ENCODE measurements at regions not wholly inside any gene's neighbourhood (a gene's known extent, or its start where the extent isn't known, plus 50 kb on each side); places are given as distances from the start of the nearest gene placed in this dataset.

DNA sequence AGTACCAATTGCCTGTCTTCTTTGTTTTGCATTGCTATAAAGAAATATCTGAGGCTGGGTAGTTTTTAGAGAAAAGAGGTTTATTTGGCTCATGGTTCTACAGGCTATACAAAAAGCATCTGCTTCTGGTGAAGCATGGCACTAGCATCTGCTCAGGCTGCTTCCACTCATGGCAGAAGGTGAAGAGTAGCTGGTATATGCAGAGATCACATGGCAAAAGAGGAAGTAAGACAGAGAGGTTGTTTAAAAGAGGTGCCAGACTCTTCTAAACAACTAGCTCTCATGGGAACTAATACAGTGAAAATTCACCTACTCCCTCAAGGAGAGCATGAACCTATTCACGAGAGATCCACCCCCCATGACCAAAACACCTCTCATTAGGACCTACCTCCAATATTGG lies 56.7 kb upstream of the GUCA2B start:
- no peak for DNase-seq (ENCODE audit: low read depth)

DNA sequence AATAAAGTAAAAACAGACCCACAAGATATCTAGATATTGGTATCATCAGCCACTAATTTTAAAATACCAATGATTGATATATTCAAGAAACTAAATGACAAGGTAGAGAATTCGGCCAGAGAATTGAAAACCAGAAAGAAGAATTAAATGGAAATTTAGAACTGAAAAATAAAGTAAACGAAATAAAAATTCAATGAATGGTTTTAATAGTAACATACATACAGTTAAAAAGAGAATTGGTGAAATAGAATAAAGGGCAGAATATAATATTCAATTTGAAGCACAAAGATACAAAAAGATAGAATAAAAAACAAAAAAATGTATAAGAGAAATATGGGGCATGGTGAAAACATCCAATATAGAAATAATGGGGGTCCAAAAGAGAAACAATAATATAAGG lies 64.0 kb upstream of the GUCA2B start:
- DNase-seq (ENCODE audit: low read depth) = no peak

GRCh38 chr1:42086146-42086545 lies 67.1 kb upstream of the GUCA2B start:
- no peak for DNase-seq (ENCODE audit: low read depth)

DNA sequence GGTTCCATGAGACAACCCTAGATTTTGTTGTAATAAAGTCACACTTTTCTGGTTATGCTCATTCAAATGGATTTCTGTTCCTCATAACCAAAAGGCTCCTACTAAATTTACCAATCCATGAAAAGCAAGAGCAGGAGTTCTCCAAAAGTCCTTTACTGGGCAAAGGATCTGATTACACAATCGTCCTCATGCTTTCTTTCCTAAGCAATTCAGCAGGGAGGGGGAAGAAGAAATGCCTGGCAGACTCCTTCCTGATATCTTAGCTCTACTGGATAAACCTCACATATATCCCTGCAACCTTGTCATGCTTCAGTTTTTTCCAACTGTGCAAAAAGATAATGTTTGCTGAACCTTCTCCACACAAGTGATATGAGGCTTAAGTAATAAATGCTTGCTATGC lies 67.6 kb upstream of the GUCA2B start:
- DNase-seq (ENCODE audit: low read depth) = no peak

DNA sequence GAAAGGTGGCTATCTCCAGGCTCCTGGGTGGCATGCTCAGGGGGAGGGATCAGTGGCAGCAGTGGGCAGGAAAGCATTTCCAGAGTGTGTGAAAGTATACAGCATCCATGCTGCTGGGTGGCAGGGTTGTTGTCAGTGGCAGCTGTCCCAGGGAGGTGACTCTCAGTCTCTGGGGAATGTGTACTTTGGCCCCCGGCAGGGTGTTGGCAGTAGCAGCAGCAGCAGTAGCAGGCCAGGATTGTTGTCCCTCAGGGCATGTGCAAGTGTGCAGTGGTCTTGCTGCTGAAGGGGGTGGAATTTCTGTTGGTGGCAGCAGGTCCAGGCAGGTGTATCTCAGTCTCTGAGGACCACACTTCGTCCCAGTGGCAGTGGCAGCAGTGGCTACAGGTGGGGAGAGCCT lies 71.7 kb upstream of the GUCA2B start:
- no peak for DNase-seq (ENCODE audit: low read depth)

DNA sequence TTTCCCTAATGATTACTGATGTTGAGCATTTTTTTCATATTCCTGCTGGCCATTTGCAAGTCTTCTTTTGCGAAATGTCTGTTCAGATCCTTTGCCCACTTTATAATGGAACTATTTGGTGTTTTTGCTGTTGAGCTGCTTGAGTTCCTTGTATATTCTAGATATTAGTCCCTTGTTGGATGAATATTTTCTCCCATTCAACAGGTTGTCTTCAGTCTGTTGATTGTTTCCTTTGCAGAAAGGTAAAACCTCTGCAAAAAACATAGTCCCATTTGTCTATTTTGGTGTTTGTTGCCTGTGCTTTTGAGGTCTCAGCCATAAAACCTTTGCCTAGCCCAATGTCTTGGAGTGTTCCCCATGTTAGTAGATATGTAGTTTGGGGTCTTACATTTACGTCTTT lies 78.0 kb upstream of the GUCA2B start:
- no peak for DNase-seq (ENCODE audit: low read depth)

DNA sequence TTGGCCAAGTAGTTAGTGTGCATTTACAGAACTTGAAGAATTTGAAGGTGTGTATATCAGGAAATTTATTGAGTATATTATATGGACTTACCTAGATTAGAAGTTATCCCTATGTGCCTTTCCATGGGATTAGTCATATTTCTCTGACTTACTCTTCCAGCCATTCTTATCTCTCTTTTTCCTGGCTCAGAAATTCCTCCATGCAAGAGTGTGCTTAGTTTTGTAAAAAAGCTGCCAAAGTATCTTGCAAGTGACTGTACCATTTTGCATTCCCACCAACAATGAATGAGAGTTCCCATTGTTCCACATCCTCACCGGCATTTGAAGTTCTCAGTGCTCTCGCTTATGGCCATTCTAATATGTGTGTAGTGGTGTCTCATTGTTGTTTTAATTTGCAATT lies 82.2 kb upstream of the GUCA2B start:
- no peak for DNase-seq (ENCODE audit: low read depth)

DNA sequence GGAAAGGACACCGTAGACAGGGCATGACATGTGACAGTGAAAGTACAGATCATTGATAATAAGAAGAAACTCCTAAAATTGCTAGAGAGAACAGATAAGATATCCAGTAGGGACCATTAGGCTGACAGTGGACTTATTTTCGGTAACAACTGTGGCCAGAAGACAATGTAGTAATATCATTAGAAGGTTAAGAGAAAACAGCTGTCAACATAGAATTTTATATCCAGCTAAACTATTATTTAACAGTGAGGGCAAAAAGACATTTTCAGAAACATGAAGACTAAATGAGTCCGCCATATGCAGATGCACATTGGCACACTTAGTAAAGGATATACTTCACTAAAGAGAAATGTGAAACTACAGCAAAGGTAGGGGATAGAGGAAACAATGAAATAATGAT lies 95.4 kb upstream of the GUCA2B start:
- no peak for DNase-seq (ENCODE audit: low read depth)

- no peak for DNase-seq (ENCODE audit: low read depth)
Measured at GRCh38 chr1:42056460-42056859, 96.8 kb upstream of the GUCA2B start.

DNA sequence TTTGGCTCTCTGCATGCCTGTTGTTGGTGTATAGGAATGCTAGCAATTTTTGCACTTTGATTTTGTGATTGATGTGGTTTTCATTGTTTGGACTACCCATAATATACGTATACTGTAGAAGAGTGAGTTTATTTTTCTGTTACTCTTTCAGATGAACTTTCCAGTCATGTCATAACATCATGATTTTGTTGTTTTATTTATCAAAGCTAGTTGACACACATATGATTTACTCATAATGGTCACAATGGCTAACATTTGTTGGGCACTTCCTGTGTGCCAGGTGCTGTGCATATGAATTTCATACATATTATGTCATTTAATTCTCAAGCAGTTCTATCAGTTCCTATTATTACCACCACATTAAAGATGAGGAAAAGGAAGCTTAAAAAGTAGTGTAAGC lies 98.1 kb upstream of the GUCA2B start:
- no peak for DNase-seq (ENCODE audit: low read depth)

- no peak for DNase-seq (ENCODE audit: low read depth)
Measured at GRCh38 chr1:42052072-42052699, 101.0 kb upstream of the GUCA2B start.

DNA sequence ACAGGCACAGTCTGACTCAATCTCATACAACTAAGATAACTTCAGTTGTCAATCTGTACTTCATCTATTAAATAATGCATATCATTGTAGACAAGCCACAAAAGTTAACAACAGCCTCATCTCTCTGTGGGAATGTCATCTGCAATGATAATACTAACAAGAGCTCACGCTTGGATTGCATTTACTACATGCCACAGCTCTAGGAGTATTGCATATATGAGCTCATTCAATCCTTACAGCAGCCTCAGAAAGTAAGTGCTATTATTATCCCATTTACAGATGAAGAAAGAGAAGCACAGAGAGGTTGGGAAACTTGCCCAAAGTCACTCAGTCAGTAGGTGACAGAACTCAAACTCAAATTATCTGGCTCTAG lies 105.7 kb upstream of the GUCA2B start:
- no peak for DNase-seq (ENCODE audit: low read depth)

- no peak for DNase-seq (ENCODE audit: low read depth)
Measured at GRCh38 chr1:42046761-42047507, 106.3 kb upstream of the GUCA2B start.

DNA sequence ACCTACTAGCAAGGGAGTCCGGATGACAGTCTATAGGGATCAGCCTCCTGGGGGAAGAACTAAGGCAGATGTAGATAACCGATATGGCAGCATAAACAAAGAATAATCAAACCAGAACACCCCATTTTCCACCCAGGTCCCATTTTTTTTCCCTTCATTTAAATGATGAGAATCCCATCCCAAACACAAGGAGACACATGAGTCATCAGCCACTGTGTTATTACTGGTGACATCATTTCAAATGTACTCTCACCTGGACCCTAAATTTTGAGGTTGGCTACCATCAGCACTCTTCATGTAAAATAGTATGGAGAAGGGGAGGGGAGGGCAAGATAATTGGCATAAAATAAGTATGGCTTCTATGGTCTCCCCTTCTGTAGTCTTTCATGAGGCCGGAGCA lies 108.9 kb upstream of the GUCA2B start:
- no peak for DNase-seq (ENCODE audit: low read depth)

DNA sequence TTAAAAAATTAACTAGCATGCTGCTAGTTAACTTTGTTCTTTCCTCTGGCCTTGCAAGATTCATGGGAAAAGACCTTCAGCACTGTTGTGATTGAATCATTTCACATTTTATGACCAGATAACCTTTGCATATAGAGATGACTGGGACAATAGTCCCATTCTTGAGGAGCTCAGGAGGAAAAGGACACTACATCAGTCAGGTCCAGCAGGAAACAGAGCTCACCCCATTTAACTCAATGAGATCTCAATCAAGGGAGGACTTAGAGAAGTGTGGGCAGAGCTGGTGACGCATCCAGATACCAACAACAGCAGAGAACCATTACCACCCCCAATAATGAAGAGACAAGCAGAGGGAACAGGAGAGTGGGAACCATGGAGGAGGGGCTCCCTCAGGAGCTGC lies 109.4 kb upstream of the GUCA2B start:
- DNase-seq (ENCODE audit: low read depth) = no peak

- DNase-seq (ENCODE audit: low read depth) = no peak
Measured at GRCh38 chr1:42043182-42043581, 110.0 kb upstream of the GUCA2B start.

DNA sequence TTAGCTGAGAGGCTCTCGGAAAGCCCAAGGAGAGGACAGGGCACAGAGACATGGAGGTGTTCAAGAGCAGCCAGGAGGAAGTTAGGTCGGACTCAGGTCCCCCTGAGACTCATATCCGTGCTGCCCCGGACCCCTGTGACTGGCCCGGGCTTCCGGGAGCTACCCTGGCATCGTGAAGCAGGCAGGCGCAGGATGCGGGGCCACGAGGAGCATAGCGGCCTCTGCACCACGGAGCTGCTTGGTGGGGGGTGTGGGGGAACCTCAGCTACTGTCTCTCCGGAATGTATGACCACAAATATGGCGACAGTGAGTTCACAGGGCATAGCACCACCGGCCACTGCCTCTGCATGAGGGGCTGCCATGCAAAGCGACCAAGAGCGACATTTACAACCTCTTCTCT lies 112.2 kb upstream of the GUCA2B start:
- DNase-seq (ENCODE audit: low read depth) = no peak

GRCh38 chr1:42040159-42040558 lies 113.1 kb upstream of the GUCA2B start:
- DNase-seq (ENCODE audit: low read depth) = no peak

DNA sequence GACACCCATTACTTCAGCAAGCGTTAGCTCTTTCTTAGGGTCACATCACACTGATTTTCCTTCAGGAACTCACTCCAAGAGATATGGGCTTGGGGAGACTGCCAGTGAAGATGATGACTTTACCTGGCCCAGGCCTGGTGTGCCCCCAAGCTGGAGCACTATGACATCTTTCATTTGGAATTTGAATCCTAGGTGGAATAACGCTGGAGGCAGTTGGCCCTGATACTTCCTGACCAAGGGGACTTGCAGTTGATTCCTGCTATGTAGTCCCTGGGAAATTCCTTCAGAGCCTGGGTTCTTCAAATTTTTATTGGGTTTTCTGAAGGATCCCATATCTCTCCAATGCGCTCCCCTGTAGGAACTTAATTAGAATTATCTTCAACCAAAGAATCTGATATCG lies 114.9 kb upstream of the GUCA2B start:
- DNase-seq (ENCODE audit: low read depth) = no peak

DNA sequence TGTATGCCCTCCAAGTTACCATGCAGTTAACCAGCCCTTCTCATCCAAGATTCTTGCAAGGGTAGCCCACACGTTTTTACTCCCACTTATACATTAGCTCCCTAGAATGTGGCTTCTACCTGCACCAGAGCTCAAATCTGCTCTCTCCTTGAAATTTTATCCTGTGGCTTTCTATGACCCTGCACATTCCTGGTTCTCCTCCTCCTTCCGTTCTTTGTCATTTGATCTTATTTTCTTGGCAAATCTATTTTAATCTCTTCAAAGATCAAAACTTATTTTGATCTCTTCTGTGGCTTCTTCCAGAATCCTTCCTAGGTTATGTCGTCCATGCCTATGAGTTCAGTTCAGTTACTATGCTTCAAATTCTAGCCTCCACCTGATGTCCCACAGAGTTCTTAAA lies 115.6 kb upstream of the GUCA2B start:
- DNase-seq (ENCODE audit: low read depth) = no peak

DNA sequence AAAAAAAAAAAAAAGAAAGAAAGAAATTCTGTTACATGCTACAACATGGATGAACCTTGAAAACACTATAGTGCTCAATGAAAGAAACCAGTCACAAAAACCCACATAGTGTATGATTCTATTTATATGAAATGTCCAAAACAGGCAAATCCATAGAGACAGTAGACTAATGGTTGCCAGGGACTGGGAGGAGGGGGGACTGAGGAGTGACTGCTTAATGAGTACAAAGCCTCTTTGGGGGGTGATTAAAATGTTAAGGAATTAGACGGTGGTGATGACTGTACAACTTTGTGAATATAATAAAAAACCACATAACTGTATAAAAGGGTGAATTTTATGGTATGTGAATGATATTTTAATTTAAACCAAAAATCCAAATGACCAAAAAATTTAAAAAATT lies 116.0 kb upstream of the GUCA2B start:
- no peak for DNase-seq (ENCODE audit: low read depth)

DNA sequence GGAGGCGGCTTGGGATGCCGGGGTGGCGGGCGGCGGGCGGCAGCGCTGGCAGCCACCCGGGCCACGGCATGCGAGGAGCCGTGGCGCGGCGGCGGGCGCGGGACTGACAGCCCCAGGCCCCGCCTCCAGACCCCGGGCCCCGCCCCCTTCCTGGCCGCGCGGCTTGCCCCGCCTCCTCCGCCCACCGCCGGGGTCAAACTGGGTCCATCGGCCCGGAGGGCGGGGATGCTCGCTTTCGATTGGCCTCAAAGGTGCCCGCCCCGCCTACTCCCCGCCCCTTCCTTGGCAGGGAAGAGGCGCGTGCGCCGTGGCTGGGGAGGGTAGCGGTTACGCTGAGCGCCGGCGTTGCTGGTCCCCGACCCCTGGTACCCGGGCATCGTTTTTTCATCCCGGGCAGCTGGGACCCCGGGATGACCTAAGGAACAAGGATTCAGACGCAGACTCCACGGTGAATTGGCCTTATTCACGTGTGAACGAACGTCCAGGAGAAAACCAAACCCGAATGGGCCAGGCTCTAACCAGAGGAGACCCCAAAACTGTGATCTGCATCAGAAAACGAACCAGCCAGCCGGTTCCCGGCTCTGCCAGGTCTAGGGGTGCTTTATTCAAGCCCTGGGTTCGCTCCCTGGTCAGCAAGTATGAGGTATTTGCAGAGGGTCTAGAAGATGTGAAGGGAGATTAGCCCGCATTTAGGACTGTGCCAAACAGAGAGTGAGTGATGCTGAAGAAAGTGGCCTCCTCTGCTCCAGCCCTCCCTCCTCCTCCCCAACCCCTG lies 117.2 kb upstream of the GUCA2B start:
- DNase-seq (ENCODE audit: low read depth) = peak; percentile 82

GRCh38 chr1:42035205-42035829 lies 116.6 kb upstream of the HIVEP3 start:
- peak; percentile 41 for DNase-seq (ENCODE audit: low read depth)

All from CMK (cell line).